SHP77 treated with DMSO at 0.1 percent for 48 hours (cell line): ENCODE measurements at regions not wholly inside any gene's neighbourhood (a gene's known extent, or its start where the extent isn't known, plus 50 kb on each side); places are given as distances from the start of the nearest gene placed in this dataset.

Source experiments
- DNase-seq: peaks from one replicate; lab custom pipeline; 2025; lab: John Stamatoyannopoulos, UW

DNA sequence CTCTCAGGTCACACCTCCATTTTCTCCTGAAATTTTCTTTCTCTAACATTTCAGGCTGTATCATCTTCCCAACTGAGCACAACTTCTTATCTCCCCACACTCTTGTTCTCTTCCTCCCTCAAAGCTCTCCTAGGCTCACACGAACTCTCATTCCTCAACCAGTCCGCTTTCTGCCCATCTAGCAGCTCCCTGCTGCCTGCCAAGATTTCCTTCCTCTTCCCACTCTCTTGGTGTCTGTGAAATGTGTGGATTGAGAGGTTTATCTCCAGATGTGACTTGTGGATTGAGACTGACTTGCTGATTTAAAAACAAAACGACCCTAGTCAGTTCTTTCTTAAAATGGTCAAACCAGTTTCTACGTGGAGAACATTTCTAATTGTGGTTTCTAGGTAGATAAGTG lies 106.3 kb downstream of the MTNR1B start:
- DNase-seq: no peak

DNA sequence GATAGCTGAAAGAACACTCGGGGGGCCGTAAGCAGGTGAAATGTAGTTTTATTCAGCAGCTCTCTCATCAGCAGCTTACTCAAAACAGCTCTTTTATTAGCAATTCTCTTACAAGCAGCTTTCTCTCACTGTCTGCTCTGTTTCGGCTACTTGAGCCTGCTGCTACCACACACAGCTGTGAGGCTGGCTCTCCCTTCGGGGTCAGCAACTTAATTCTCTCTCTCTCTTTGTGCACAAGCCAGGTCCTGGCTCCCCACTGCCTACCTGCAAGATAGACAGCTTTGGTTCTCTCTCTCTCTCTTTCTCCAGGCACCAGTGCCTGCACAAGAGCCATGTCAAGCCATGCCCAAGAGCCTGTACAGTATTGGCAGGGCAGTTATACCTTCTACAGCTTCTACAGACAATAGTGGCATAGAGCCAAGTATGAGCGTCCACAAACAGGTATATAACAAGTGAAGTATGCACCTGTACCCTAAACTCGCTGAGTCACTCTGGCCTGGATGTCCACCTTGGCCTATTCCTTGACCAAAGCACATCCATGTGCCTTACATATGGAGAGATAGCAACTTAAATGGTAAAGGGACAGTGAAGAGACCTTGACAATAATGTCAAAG lies 110.8 kb downstream of the MTNR1B start:
- DNase-seq: no peak

DNA sequence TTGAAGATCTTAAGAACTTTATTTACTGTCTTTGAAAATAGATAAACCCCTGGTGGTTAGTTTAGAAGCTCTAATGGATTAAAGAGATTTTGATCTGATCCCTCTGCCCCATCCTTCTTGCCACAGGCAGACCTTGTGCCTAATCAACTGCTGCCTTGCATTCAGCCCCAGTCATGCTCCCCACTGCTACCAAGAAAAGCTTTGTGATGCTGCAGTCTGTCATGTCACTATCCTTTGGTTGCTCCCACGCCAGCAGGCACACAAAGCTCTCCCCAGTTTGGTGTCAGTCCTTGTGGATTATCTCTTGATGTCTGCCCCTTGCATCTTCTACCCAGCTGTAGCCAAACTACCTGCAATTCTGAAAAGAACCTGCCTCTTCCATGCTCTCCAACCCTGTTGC lies 112.2 kb downstream of the MTNR1B start:
- DNase-seq: no peak

DNA sequence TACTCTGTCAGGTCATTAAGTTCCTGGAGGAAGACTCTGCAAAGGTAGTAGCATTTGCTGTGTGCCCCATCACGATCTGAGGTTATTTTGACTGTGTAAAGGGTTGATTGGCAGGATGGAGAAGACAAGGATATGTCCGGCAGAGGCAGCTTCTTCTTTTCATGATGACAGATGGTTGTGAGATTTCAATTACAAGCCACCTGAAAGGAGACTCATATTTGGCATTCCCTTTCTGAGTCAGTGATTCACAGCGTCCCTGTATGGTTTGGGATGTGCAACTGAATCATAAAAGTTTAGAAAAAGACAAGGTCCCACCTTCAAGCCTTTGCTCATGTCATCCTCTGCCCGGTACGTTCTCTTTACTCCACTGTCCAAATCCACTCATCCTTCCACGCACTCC lies 113.4 kb downstream of the MTNR1B start:
- DNase-seq: no peak

DNA sequence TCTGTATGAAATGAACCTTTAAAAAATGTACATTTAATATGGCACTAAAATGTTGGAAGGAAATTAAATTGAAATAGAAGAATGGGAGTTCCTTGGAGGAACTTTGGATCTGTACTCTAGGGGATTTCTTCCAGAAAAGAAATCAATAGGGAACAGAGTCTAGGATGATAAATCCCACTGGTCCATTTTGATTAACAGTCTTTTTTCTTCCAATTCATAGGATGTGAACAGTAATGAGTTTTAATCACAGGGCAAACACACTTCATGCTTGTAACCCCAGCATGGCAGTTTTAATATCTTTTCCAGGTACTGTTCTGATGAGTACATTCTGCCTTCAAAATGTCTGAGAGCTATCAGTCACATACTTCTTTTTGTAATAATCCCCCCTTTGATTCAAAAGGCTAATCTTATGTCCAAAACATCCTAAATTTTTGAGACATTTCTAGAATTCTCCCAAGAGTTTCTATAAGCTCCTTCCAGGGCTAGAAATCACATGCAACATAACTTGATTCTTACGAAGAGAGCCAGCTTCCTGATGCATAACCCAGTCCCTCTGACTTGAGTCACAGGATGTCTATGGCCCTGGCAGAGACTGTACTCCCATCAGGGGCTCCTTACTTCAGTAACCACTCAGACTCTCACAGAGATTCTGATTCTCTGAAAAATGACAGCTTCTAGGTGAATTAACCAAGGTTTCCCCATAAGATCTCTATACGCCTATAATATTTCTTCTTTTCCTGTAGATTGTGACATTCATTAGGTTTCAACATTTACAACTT lies 112.9 kb downstream of the SLC36A4 start:
- DNase-seq: no peak

DNA sequence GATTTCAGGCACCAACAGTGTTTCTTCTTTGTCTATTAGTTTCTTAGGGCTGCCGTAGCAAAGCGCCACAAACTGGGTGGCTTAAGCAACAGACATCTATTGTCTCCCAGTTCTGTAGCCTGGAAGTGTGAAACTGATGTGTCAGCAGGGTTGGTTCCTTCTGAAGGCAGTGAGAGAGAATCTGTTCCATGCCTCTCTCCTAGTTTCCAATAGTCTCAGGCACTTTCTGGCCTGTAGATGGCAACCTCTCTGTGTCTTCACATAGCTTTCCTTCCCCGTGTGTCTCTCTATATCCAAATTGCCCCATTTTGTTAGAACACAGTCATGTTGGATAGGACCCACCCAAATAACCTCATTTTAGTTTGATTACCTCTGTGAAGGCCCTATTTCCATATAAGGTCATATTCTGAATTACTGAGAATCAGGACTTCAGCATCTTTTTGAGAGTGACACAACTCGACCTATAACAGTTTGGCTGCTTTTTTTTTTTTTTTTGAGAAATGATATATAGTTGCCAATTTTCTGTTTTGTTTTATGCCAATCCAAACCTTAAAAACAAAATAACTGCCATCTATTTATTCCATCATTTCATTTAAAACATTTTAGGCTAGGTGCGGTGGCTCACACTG lies 108.2 kb downstream of the SLC36A4 start:
- peak; percentile 76 for DNase-seq
